Thyroid gland (tissue), 4 donors: ENCODE measurements at regions not wholly inside any gene's neighbourhood (a gene's known extent, or its start where the extent isn't known, plus 50 kb on each side); places are given as distances from the start of the nearest gene placed in this dataset.

ENCODE experiments used
- POLR2A ChIP-seq, 2 donors: fragments of 450-650 bp; IDR thresholded peaks; one replicate each; pipeline ENCODE4 v1.6.1; 2017; ENCODE audit warnings: antibody characterized with exemption in 2 of 2, mild to moderate bottlenecking in 2 of 2, moderate library complexity in 1 of 2
- TF ChIP-seq, protein P1 (sequence below), 6 experiments: fragments of 200-600 bp in 3 of 6; fragments of 450-650 bp in 3 of 6; sonication (generic) in 3 of 6; IDR thresholded peaks; one replicate each; pipeline ENCODE4 v1.5.1; 2016 to 2019; ENCODE audit warnings: antibody characterized with exemption in 6 of 6, mild to moderate bottlenecking in 2 of 6, inconsistent platforms in 1 of 6, moderate library complexity in 1 of 6

DNA sequence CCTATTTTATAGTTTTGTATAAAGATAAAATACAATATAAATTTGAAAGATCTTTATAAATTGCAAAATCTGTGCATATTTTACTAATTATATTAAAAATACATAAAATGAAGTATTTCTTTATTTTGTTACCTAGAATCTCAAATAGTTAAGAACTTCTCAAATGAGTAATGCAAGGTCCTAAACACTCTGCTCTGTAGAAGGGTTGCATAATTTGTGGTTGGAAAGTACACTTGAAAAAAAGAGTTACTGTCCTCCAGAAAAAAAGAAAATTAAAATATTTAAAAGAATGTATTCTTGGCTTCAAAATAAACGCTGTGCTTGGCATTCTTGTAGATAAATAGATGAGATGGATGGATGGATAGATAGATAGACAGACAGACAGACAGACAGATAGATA lies 428.8 kb upstream of the CDH6 start:
- TF ChIP-seq, protein P1, sequence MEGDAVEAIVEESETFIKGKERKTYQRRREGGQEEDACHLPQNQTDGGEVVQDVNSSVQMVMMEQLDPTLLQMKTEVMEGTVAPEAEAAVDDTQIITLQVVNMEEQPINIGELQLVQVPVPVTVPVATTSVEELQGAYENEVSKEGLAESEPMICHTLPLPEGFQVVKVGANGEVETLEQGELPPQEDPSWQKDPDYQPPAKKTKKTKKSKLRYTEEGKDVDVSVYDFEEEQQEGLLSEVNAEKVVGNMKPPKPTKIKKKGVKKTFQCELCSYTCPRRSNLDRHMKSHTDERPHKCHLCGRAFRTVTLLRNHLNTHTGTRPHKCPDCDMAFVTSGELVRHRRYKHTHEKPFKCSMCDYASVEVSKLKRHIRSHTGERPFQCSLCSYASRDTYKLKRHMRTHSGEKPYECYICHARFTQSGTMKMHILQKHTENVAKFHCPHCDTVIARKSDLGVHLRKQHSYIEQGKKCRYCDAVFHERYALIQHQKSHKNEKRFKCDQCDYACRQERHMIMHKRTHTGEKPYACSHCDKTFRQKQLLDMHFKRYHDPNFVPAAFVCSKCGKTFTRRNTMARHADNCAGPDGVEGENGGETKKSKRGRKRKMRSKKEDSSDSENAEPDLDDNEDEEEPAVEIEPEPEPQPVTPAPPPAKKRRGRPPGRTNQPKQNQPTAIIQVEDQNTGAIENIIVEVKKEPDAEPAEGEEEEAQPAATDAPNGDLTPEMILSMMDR (IDR thresholded peaks at IDR 0.05) = no peak
- TF ChIP-seq POLR2A (IDR thresholded peaks at IDR 0.05) = no peak
